ENCODE measurements at regions not wholly inside any gene's neighbourhood (a gene's known extent, or its start where the extent isn't known, plus 50 kb on each side); places are given as distances from the start of the nearest gene placed in this dataset.

DNA sequence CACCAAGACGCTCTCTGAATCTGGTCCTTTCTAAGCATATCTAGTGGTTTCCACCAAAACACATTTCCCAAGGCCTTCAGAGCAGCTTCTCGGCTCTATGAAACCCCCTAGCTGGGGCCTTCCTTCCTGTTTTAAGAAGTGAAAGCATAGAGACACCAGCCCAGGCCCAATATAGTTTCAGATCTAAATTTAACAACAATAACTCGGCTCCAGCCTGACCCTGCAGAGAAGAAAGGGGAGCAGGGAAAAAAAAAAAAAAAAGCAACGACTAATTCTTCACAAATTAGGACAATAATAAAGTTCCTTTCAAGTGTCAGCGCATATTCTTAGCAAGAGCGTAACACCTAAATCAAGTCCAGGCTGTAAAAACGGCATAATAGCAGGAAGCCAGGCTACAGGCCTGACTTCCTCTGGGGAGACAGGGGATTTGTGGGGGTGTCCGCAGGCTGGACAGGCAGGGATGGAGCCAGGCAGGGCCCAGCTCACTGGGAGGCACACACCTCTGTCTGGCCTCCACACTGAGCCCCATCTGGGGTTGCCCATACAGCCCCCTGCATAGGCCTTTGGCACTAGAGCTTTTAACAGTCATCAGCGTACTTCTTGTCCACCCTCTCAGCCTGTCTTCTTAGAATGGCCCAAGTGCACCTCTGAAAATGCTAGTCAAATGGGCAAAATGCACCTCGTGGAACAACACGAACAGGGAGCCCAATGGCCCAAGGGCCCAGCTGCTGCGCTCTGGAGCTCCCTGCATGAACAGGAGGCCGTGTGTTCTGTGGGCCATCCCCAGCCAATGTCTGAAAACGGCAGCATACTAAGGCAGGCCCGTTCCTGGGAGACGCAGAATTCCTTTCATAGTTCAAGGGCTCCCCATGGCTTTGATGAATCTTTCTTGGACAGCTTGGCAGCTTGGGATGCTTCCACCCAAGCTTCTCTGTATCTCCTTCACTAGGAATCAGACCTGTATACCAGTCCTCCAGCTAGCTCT, 772.9 kb downstream of the MED13L start:
- H3K9me3 ChIP-seq = no peaks in the 10 kb centered on the region
- H3K27me3 ChIP-seq = no peaks in the 10 kb centered on the region
- intact Hi-C loops (cut with DNase I; ENCODE audit: low total_unique reads) = no loop called here
- in situ Hi-C loops (cut with MboI; ENCODE audit: low pct_ligation_motif_present in 1 of 4, low pct_unique_long_range_greater_than_20kb in 1 of 4, low sequenced_read_pairs in 3 of 4) = no loop called here
- WGBS, 2 donors (ENCODE audit: low coverage in 1 of 2) = 73% methylated on average over 16 of the region's 16 CpGs; no CpG with 5 or more reads in 1 of the 2 donors
- no peaks in the 10 kb centered on the region for H3K36me3 ChIP-seq
- TF ChIP-seq, protein P1, sequence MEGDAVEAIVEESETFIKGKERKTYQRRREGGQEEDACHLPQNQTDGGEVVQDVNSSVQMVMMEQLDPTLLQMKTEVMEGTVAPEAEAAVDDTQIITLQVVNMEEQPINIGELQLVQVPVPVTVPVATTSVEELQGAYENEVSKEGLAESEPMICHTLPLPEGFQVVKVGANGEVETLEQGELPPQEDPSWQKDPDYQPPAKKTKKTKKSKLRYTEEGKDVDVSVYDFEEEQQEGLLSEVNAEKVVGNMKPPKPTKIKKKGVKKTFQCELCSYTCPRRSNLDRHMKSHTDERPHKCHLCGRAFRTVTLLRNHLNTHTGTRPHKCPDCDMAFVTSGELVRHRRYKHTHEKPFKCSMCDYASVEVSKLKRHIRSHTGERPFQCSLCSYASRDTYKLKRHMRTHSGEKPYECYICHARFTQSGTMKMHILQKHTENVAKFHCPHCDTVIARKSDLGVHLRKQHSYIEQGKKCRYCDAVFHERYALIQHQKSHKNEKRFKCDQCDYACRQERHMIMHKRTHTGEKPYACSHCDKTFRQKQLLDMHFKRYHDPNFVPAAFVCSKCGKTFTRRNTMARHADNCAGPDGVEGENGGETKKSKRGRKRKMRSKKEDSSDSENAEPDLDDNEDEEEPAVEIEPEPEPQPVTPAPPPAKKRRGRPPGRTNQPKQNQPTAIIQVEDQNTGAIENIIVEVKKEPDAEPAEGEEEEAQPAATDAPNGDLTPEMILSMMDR (IDR thresholded peaks at IDR 0.05) = no peak
- no peak for TF ChIP-seq POLR2AphosphoS5 (IDR thresholded peaks at IDR 0.05)
- no peak for TF ChIP-seq POLR2A (IDR thresholded peaks at IDR 0.05)
- TF ChIP-seq EP300 (IDR thresholded peaks at IDR 0.05; ENCODE audit: low read depth) = no peak
- H3K4me3 ChIP-seq = no peak overlapping the region
- no peak overlapping the region for H3K27ac ChIP-seq
- no peaks in the 10 kb centered on the region for H3K4me1 ChIP-seq
- no peak for DNase-seq

DNA sequence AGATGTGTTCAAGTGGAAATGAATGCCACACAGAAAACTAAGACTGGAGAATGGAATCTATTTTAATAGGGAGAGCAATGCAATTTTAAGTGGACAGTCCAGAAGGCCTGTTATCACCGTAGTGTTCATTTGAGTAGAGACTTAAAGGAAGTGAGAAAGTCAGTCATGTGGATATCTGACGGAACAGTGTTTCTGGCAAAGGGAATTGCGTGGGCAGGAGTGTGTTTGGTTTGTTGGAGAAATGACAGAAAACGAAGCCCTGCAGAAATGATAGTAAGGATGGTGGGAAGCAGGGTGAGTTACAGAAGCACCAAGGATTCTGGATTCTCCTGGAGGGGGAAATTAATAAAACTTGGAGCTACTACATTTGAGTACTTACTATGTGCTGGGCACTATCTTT, 776.6 kb downstream of the MED13L start:
- intact Hi-C loops (cut with DNase I; ENCODE audit: low total_unique reads) (no loop called here), in situ Hi-C loops (cut with MboI; ENCODE audit: low pct_ligation_motif_present in 1 of 4, low pct_unique_long_range_greater_than_20kb in 1 of 4, low sequenced_read_pairs in 3 of 4) (no loop called here)
- no peak overlapping the region for H3K27ac ChIP-seq
- TF ChIP-seq POLR2AphosphoS5 (IDR thresholded peaks at IDR 0.05) (no peak), POLR2A (IDR thresholded peaks at IDR 0.05) (no peak), EP300 (IDR thresholded peaks at IDR 0.05; ENCODE audit: low read depth) (no peak)
- TF ChIP-seq, protein P1 (IDR thresholded peaks at IDR 0.05) = no peak
- no peaks in the 10 kb centered on the region for H3K4me1 ChIP-seq
- H3K36me3 ChIP-seq = no peaks in the 10 kb centered on the region
- 73 to 87% methylated on average over 4 of the region's 4 CpGs for WGBS, 2 donors (ENCODE audit: low coverage in 1 of 2)
- no peaks in the 10 kb centered on the region for H3K27me3 ChIP-seq
- H3K4me3 ChIP-seq = no peak overlapping the region
- H3K9me3 ChIP-seq = no peaks in the 10 kb centered on the region
- DNase-seq = no peak

DNA sequence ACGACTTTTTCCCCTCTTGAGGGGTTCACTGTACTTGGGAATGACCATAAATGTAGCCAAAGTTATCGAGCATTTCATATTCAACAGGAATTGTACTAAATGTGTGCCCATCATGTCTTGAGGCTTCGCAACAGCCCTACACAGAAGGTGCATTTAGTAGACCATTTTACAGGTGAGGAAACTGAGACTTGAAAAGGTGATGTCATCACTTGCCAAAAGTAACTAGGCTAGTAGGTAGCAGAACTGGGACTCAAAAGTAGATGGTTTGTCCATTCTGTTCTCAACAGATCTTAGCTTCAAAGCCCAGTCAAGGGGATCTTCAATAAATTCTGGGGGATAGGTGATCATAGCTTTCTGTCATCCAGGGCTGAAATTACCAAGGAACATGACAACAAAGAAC, 782.2 kb downstream of the MED13L start:
- TF ChIP-seq POLR2A (IDR thresholded peaks at IDR 0.05) (no peak), EP300 (IDR thresholded peaks at IDR 0.05; ENCODE audit: low read depth) (no peak), POLR2AphosphoS5 (IDR thresholded peaks at IDR 0.05) (no peak)
- TF ChIP-seq, protein P1 (IDR thresholded peaks at IDR 0.05) = no peak
- Histone ChIP-seq H3K27ac (no peak overlapping the region), H3K9me3 (no peaks in the 10 kb centered on the region), H3K4me3 (no peak overlapping the region), H3K36me3 (no peaks in the 10 kb centered on the region), H3K4me1 (no peaks in the 10 kb centered on the region), H3K27me3 (no peaks in the 10 kb centered on the region)
- intact Hi-C loops (cut with DNase I; ENCODE audit: low total_unique reads) = no loop called here
- in situ Hi-C loops (cut with MboI; ENCODE audit: low pct_ligation_motif_present in 1 of 4, low pct_unique_long_range_greater_than_20kb in 1 of 4, low sequenced_read_pairs in 3 of 4) = no loop called here
- no peak for DNase-seq
- WGBS, 2 donors (ENCODE audit: low coverage in 1 of 2) = 73 to 100% methylated on average over 1 to 3 of the region's 3 CpGs

DNA sequence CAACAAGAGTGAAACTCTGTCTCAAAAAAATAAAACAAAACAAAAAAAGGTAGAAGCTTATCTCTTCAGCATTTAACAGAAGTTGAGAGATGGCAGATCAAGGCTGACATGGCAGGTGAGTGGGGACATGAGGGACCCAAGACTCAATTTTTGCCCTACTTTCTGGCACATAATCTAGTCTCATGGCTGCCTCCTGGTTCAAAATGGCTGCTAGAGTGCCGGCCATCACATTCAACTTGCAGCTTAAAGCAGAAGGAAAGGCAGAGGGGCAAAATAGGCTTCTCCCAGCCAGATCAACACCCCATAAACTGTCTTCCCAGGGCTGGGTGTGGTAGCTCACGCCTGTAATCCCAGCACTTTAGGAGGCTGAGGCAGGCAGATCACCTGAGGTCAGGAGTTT, 784.9 kb downstream of the MED13L start:
- WGBS, 2 donors (ENCODE audit: low coverage in 1 of 2) = 21% methylated on average over 2 of the region's 2 CpGs; no CpG with 5 or more reads in 1 of the 2 donors
- intact Hi-C loops (cut with DNase I; ENCODE audit: low total_unique reads) = no loop called here
- TF ChIP-seq POLR2A (IDR thresholded peaks at IDR 0.05) (no peak), EP300 (IDR thresholded peaks at IDR 0.05; ENCODE audit: low read depth) (no peak), POLR2AphosphoS5 (IDR thresholded peaks at IDR 0.05) (no peak)
- TF ChIP-seq, protein P1 (IDR thresholded peaks at IDR 0.05) = no peak

More for the DNA sequence above, 784.9 kb downstream of the MED13L start:
- no peak overlapping the region for H3K4me3 ChIP-seq
- no peaks in the 10 kb centered on the region for H3K4me1 ChIP-seq
- no peaks in the 10 kb centered on the region for H3K9me3 ChIP-seq
- in situ Hi-C loops (cut with MboI; ENCODE audit: low pct_ligation_motif_present in 1 of 4, low pct_unique_long_range_greater_than_20kb in 1 of 4, low sequenced_read_pairs in 3 of 4) = no loop called here
- no peaks in the 10 kb centered on the region for H3K27me3 ChIP-seq
- DNase-seq = no peak
- no peaks in the 10 kb centered on the region for H3K36me3 ChIP-seq
- no peak overlapping the region for H3K27ac ChIP-seq
